ENCODE measurements at regions not wholly inside any gene's neighbourhood (a gene's known extent, or its start where the extent isn't known, plus 50 kb on each side); places are given as distances from the start of the nearest gene placed in this dataset.

DNA sequence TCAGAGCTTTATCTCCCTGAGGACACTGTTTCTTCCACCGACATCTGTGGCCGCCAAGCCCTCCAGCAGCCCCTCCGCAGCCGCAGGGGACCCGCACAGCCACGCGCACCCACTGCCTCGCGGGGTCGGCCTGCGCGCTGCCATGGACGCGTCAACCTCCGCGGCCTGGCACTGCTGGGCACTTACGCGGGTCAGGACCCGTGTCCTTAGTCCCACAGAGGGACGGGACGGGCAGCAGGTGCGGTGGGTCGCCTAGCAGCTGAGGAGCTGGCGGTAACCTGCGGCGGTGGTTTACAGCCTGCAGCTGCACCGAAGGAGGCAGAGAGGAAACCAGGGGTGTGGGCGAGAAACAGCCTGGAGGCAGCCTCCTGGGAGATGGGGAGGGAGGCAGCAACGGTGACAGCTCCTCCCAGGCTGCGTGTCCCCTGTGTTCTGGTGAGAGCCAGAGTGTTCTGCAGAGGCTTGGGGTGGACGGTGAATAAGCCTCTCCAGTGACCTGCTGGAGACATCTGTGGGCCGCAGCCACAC, 61.3 kb downstream of the SEC61G start:
- no peak overlapping the region for H3K4me3 Mint-ChIP-seq
- H3K27ac Mint-ChIP-seq = no peak overlapping the region
- no peaks in the 10 kb centered on the region for H3K79me2 ChIP-seq (replicated peaks; ENCODE audit: insufficient read depth)
- peaks cover 10% of the 10 kb centered on the region; the same call in 1 of the 2 replicates for H3K4me1 ChIP-seq (ENCODE audit: insufficient read depth)
- no peaks in the 10 kb centered on the region for H3K27me3 Mint-ChIP-seq (ENCODE audit: insufficient read depth, low read depth, poor library complexity)
- DNase-seq (ENCODE audit: low spot score) (no peak), ATAC-seq (no peak)
- TF ChIP-seq CREB1 (CRISPR knock-in tag; IDR thresholded peaks at IDR 0.05; ENCODE audit: low read depth) (no peak), ZNF331 (CRISPR knock-in tag; IDR thresholded peaks at IDR 0.05; ENCODE audit: low read depth) (no peak), EZH2phosphoT487 (IDR thresholded peaks at IDR 0.05; ENCODE audit: unreplicated experiment) (no peak), NANOG (IDR thresholded peaks at IDR 0.05; ENCODE audit: borderline replicate concordance) (no peak), STAT1 (IDR thresholded peaks at IDR 0.05; ENCODE audit: unreplicated experiment) (no peak), ZNF114 (CRISPR knock-in tag; IDR thresholded peaks at IDR 0.05) (no peak), POLR2AphosphoS5 (IDR thresholded peaks at IDR 0.05; ENCODE audit: low read depth) (no peak), EZH2 (IDR thresholded peaks at IDR 0.05; ENCODE audit: low read depth, unreplicated experiment) (no peak), JUNB (IDR thresholded peaks at IDR 0.05; ENCODE audit: unreplicated experiment) (no peak)
- TF ChIP-seq, protein P1, sequence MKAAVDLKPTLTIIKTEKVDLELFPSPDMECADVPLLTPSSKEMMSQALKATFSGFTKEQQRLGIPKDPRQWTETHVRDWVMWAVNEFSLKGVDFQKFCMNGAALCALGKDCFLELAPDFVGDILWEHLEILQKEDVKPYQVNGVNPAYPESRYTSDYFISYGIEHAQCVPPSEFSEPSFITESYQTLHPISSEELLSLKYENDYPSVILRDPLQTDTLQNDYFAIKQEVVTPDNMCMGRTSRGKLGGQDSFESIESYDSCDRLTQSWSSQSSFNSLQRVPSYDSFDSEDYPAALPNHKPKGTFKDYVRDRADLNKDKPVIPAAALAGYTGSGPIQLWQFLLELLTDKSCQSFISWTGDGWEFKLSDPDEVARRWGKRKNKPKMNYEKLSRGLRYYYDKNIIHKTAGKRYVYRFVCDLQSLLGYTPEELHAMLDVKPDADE (IDR thresholded peaks at IDR 0.05) = no peak
- TF ChIP-seq, protein P2, sequence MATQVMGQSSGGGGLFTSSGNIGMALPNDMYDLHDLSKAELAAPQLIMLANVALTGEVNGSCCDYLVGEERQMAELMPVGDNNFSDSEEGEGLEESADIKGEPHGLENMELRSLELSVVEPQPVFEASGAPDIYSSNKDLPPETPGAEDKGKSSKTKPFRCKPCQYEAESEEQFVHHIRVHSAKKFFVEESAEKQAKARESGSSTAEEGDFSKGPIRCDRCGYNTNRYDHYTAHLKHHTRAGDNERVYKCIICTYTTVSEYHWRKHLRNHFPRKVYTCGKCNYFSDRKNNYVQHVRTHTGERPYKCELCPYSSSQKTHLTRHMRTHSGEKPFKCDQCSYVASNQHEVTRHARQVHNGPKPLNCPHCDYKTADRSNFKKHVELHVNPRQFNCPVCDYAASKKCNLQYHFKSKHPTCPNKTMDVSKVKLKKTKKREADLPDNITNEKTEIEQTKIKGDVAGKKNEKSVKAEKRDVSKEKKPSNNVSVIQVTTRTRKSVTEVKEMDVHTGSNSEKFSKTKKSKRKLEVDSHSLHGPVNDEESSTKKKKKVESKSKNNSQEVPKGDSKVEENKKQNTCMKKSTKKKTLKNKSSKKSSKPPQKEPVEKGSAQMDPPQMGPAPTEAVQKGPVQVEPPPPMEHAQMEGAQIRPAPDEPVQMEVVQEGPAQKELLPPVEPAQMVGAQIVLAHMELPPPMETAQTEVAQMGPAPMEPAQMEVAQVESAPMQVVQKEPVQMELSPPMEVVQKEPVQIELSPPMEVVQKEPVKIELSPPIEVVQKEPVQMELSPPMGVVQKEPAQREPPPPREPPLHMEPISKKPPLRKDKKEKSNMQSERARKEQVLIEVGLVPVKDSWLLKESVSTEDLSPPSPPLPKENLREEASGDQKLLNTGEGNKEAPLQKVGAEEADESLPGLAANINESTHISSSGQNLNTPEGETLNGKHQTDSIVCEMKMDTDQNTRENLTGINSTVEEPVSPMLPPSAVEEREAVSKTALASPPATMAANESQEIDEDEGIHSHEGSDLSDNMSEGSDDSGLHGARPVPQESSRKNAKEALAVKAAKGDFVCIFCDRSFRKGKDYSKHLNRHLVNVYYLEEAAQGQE (IDR thresholded peaks at IDR 0.05; ENCODE audit: unreplicated experiment) = no peak
- TF ChIP-seq, protein P3, sequence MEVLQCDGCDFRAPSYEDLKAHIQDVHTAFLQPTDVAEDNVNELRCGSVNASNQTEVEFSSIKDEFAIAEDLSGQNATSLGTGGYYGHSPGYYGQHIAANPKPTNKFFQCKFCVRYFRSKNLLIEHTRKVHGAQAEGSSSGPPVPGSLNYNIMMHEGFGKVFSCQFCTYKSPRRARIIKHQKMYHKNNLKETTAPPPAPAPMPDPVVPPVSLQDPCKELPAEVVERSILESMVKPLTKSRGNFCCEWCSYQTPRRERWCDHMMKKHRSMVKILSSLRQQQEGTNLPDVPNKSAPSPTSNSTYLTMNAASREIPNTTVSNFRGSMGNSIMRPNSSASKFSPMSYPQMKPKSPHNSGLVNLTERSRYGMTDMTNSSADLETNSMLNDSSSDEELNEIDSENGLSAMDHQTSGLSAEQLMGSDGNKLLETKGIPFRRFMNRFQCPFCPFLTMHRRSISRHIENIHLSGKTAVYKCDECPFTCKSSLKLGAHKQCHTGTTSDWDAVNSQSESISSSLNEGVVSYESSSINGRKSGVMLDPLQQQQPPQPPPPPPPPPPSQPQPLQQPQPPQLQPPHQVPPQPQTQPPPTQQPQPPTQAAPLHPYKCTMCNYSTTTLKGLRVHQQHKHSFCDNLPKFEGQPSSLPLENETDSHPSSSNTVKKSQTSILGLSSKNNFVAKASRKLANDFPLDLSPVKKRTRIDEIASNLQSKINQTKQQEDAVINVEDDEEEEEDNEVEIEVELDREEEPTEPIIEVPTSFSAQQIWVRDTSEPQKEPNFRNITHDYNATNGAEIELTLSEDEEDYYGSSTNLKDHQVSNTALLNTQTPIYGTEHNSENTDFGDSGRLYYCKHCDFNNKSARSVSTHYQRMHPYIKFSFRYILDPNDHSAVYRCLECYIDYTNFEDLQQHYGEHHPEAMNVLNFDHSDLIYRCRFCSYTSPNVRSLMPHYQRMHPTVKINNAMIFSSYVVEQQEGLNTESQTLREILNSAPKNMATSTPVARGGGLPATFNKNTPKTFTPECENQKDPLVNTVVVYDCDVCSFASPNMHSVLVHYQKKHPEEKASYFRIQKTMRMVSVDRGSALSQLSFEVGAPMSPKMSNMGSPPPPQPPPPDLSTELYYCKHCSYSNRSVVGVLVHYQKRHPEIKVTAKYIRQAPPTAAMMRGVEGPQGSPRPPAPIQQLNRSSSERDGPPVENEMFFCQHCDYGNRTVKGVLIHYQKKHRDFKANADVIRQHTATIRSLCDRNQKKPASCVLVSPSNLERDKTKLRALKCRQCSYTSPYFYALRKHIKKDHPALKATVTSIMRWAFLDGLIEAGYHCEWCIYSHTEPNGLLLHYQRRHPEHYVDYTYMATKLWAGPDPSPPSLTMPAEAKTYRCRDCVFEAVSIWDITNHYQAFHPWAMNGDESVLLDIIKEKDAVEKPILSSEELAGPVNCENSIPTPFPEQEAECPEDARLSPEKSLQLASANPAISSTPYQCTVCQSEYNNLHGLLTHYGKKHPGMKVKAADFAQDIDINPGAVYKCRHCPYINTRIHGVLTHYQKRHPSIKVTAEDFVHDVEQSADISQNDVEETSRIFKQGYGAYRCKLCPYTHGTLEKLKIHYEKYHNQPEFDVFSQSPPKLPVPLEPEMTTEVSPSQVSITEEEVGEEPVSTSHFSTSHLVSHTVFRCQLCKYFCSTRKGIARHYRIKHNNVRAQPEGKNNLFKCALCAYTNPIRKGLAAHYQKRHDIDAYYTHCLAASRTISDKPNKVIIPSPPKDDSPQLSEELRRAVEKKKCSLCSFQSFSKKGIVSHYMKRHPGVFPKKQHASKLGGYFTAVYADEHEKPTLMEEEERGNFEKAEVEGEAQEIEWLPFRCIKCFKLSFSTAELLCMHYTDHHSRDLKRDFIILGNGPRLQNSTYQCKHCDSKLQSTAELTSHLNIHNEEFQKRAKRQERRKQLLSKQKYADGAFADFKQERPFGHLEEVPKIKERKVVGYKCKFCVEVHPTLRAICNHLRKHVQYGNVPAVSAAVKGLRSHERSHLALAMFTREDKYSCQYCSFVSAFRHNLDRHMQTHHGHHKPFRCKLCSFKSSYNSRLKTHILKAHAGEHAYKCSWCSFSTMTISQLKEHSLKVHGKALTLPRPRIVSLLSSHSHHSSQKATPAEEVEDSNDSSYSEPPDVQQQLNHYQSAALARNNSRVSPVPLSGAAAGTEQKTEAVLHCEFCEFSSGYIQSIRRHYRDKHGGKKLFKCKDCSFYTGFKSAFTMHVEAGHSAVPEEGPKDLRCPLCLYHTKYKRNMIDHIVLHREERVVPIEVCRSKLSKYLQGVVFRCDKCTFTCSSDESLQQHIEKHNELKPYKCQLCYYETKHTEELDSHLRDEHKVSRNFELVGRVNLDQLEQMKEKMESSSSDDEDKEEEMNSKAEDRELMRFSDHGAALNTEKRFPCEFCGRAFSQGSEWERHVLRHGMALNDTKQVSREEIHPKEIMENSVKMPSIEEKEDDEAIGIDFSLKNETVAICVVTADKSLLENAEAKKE (CRISPR knock-in tag; IDR thresholded peaks at IDR 0.05) = no peak
- TF ChIP-seq, protein P4, sequence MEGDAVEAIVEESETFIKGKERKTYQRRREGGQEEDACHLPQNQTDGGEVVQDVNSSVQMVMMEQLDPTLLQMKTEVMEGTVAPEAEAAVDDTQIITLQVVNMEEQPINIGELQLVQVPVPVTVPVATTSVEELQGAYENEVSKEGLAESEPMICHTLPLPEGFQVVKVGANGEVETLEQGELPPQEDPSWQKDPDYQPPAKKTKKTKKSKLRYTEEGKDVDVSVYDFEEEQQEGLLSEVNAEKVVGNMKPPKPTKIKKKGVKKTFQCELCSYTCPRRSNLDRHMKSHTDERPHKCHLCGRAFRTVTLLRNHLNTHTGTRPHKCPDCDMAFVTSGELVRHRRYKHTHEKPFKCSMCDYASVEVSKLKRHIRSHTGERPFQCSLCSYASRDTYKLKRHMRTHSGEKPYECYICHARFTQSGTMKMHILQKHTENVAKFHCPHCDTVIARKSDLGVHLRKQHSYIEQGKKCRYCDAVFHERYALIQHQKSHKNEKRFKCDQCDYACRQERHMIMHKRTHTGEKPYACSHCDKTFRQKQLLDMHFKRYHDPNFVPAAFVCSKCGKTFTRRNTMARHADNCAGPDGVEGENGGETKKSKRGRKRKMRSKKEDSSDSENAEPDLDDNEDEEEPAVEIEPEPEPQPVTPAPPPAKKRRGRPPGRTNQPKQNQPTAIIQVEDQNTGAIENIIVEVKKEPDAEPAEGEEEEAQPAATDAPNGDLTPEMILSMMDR (conservative IDR thresholded peaks at IDR 0.05; ENCODE audit: low read depth in 2 of 2) = no peak
- H3K4me2 ChIP-seq = no peak overlapping the region
- no peaks in the 10 kb centered on the region for H3K27me3 ChIP-seq (ENCODE audit: insufficient read depth)
- H3K36me3 Mint-ChIP-seq (ENCODE audit: low read depth) = no peaks in the 10 kb centered on the region
- peaks cover 4% of the 10 kb centered on the region; the same call in 1 of the 3 replicates for H3K4me1 Mint-ChIP-seq
- H2AFZ ChIP-seq = peak overlapping the region; percentile 52
- no peaks in the 10 kb centered on the region for H3F3A ChIP-seq (replicated peaks; ENCODE audit: low read depth)
- no peaks in the 10 kb centered on the region for H3K9me3 Mint-ChIP-seq
- no peaks in the 10 kb centered on the region for H4K20me1 ChIP-seq (replicated peaks; ENCODE audit: insufficient read depth)
- H3K27ac ChIP-seq (ENCODE audit: low read depth) = no peak overlapping the region
- H3K9me2 ChIP-seq (ENCODE audit: insufficient read depth) = 0 out of 2 replicates have a peak, but pooled peaks cover 3% of the 10 kb centered on the region
- no peaks in the 10 kb centered on the region for H3K36me3 ChIP-seq (ENCODE audit: insufficient read depth)
- H3K4me3 ChIP-seq = no peak overlapping the region
